ENCODE measurements at regions not wholly inside any gene's neighbourhood (a gene's known extent, or its start where the extent isn't known, plus 50 kb on each side); places are given as distances from the start of the nearest gene placed in this dataset.

DNA sequence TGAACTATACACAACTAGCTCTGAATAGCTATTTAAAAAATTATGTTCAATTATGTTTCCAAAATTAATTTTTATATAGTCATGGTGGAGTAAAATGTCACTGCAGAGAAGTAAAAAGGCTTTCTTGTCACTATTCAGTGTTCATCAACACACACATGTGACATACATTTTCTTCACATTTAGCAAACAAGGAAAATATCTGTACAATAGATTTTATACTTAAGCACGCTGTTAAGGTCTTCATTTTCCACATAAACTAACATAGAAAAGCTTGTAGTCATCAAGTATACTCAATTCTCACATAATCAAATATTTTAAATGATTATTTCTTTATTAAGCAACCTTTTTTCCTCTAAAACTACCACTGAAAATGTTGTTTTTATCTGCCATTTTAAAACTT, 141.2 kb upstream of the DIO2 start:
- TF ChIP-seq, protein P1, sequence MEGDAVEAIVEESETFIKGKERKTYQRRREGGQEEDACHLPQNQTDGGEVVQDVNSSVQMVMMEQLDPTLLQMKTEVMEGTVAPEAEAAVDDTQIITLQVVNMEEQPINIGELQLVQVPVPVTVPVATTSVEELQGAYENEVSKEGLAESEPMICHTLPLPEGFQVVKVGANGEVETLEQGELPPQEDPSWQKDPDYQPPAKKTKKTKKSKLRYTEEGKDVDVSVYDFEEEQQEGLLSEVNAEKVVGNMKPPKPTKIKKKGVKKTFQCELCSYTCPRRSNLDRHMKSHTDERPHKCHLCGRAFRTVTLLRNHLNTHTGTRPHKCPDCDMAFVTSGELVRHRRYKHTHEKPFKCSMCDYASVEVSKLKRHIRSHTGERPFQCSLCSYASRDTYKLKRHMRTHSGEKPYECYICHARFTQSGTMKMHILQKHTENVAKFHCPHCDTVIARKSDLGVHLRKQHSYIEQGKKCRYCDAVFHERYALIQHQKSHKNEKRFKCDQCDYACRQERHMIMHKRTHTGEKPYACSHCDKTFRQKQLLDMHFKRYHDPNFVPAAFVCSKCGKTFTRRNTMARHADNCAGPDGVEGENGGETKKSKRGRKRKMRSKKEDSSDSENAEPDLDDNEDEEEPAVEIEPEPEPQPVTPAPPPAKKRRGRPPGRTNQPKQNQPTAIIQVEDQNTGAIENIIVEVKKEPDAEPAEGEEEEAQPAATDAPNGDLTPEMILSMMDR (conservative IDR thresholded peaks at IDR 0.05; ENCODE audit: low read length), result no peak
- no peak for TF ChIP-seq EZH2phosphoT487 (IDR thresholded peaks at IDR 0.05; ENCODE audit: borderline replicate concordance, low read depth, low read length)
